ENCODE measurements at regions not wholly inside any gene's neighbourhood (a gene's known extent, or its start where the extent isn't known, plus 50 kb on each side); places are given as distances from the start of the nearest gene placed in this dataset.

GRCh38 chr10:108360187-108360586 is 1195.7 kb upstream of the SORCS1 start:
- Histone ChIP-seq H3K27ac (ENCODE audit: extremely low read depth, low read depth, low read length) (no peak overlapping the region), H3K4me1 (ENCODE audit: control insufficient read depth, insufficient read depth, low read length) (no peaks in the 10 kb centered on the region), H3K9me3 (ENCODE audit: control insufficient read depth, insufficient read depth, low read depth, low read length) (no peaks in the 10 kb centered on the region), H3K4me3 (ENCODE audit: low read depth, low read length) (no peak overlapping the region), H3K36me3 (ENCODE audit: control insufficient read depth in 2 of 2, insufficient read depth in 1 of 2, low read length in 2 of 2) (no peaks in the 10 kb centered on the region)
- ChIA-PET POLR2A (no interaction called here), CTCF (interaction anchor here (0.7 kb wide), 1 partner anchor 12 kb away, joined by 3 read pairs; no protein-coding TSS in a partner anchor)
- TF ChIP-seq, protein P1, sequence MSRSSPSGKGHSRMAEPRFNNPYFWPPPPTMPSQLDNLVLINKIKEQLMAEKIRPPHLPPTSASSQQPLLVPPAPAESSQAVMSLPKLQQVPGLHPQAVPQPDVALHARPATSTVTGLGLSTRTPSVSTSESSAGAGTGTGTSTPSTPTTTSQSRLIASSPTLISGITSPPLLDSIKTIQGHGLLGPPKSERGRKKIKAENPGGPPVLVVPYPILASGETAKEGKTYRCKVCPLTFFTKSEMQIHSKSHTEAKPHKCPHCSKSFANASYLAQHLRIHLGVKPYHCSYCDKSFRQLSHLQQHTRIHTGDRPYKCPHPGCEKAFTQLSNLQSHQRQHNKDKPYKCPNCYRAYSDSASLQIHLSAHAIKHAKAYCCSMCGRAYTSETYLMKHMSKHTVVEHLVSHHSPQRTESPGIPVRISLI (tag by site-specific recombination; IDR thresholded peaks at IDR 0.05): no peak
- TF ChIP-seq ZNF37A (tag by site-specific recombination; IDR thresholded peaks at IDR 0.05) (no peak), TCF7L2 (IDR thresholded peaks at IDR 0.05; ENCODE audit: borderline replicate concordance, low read depth, low read length) (no peak), ZFP3 (tag by site-specific recombination; IDR thresholded peaks at IDR 0.05; ENCODE audit: low read depth) (no peak), ZNF701 (tag by site-specific recombination; IDR thresholded peaks at IDR 0.05) (no peak), ZNF10 (tag by site-specific recombination; IDR thresholded peaks at IDR 0.05) (no peak), ZNF585B (tag by site-specific recombination; IDR thresholded peaks at IDR 0.05) (no peak), ZNF324 (tag by site-specific recombination; IDR thresholded peaks at IDR 0.05) (no peak), WT1 (tag by site-specific recombination; IDR thresholded peaks at IDR 0.05) (no peak), ZNF157 (tag by site-specific recombination; IDR thresholded peaks at IDR 0.05) (no peak)
- TF ChIP-seq, protein P2, sequence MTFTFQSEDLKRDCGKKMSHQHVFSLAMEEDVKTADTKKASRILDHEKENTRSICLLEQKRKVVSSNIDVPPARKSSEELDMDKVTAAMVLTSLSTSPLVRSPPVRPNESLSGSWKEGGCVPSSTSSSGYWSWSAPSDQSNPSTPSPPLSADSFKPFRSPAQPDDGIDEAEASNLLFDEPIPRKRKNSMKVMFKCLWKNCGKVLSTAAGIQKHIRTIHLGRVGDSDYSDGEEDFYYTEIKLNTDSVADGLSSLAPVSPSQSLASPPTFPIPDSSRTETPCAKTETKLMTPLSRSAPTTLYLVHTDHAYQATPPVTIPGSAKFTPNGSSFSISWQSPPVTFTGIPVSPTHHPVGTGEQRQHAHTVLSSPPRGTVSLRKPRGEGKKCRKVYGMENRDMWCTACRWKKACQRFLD (tag by site-specific recombination; IDR thresholded peaks at IDR 0.05): no peak

DNA sequence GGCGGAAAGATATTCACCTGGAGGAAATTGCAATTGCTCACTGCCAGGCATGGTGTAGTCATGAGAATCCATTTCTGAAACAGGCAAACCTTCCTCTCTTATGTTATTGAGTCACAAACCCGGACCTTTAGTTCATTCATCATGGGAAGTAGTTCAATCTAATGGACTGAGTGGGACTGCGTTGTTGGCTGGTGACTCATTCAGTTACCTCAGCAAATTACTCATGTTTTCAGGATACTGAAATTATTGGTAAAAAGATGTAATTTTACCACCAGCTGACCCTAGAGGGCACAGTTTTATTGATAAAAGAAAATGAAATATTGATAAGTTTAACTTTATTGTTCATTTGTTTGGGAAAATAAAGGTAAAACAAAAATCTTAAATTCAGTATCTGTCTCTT is 1194.4 kb upstream of the SORCS1 start:
- TF ChIP-seq, protein P3, sequence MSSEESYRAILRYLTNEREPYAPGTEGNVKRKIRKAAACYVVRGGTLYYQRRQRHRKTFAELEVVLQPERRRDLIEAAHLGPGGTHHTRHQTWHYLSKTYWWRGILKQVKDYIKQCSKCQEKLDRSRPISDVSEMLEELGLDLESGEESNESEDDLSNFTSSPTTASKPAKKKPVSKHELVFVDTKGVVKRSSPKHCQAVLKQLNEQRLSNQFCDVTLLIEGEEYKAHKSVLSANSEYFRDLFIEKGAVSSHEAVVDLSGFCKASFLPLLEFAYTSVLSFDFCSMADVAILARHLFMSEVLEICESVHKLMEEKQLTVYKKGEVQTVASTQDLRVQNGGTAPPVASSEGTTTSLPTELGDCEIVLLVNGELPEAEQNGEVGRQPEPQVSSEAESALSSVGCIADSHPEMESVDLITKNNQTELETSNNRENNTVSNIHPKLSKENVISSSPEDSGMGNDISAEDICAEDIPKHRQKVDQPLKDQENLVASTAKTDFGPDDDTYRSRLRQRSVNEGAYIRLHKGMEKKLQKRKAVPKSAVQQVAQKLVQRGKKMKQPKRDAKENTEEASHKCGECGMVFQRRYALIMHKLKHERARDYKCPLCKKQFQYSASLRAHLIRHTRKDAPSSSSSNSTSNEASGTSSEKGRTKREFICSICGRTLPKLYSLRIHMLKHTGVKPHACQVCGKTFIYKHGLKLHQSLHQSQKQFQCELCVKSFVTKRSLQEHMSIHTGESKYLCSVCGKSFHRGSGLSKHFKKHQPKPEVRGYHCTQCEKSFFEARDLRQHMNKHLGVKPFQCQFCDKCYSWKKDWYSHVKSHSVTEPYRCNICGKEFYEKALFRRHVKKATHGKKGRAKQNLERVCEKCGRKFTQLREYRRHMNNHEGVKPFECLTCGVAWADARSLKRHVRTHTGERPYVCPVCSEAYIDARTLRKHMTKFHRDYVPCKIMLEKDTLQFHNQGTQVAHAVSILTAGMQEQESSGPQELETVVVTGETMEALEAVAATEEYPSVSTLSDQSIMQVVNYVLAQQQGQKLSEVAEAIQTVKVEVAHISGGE (tag by site-specific recombination; conservative IDR thresholded peaks at IDR 0.05; ENCODE audit: low read depth): no peak
- TF ChIP-seq ZNF747 (tag by site-specific recombination; IDR thresholded peaks at IDR 0.05) (no peak), ZBTB21 (tag by site-specific recombination; IDR thresholded peaks at IDR 0.05) (0 out of 2 replicates have a peak, but pooled peaks have one; percentile 17), ELK4 (IDR thresholded peaks at IDR 0.05; ENCODE audit: borderline replicate concordance, low read depth, low read length) (no peak), ZNF138 (tag by site-specific recombination; IDR thresholded peaks at IDR 0.05; ENCODE audit: borderline replicate concordance) (no peak)
- POLR2A ChIA-PET: no interaction called here
- no peak overlapping the region for H3K4me3 ChIP-seq (ENCODE audit: low read depth, low read length)
- no peaks in the 10 kb centered on the region for H3K4me1 ChIP-seq (ENCODE audit: control insufficient read depth, insufficient read depth, low read length)
- CTCF ChIA-PET: no interaction called here
- H3K36me3 ChIP-seq (ENCODE audit: control insufficient read depth in 2 of 2, insufficient read depth in 1 of 2, low read length in 2 of 2): no peaks in the 10 kb centered on the region
- H3K9me3 ChIP-seq (ENCODE audit: control insufficient read depth, insufficient read depth, low read depth, low read length): no peaks in the 10 kb centered on the region
- H3K27ac ChIP-seq (ENCODE audit: extremely low read depth, low read depth, low read length): no peak overlapping the region

DNA sequence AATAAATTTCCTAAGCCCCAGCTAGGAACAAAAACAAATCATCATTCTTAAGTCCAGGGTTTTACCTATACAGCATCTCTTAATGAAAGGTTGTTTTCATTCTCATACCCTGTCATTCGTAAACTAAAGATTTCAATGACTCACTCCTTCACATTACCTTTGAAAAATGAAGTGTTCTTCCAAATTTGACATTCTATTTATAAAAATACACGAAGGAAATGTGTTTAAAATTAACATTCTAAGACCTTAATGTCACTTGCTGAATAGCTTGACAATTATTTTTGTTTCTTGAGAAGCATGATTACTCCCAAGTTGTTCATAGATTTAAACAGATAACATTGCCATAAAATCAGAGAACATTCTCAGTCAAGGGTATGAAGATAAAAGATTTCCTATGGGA is 1188.3 kb upstream of the SORCS1 start:
- Histone ChIP-seq H3K4me1 (ENCODE audit: control insufficient read depth, insufficient read depth, low read length) (no peaks in the 10 kb centered on the region), H3K27ac (ENCODE audit: extremely low read depth, low read depth, low read length) (no peak overlapping the region), H3K4me3 (ENCODE audit: low read depth, low read length) (no peak overlapping the region), H3K9me3 (ENCODE audit: control insufficient read depth, insufficient read depth, low read depth, low read length) (no peaks in the 10 kb centered on the region), H3K36me3 (ENCODE audit: control insufficient read depth in 2 of 2, insufficient read depth in 1 of 2, low read length in 2 of 2) (no peaks in the 10 kb centered on the region)
- CTCF ChIA-PET: interaction anchor here (0.8 kb wide), 1 partner anchor 16 kb away, joined by 5 read pairs; no protein-coding TSS in a partner anchor
- POLR2A ChIA-PET: no interaction called here
- TF ChIP-seq RBAK (tag by site-specific recombination; IDR thresholded peaks at IDR 0.05) (no peak), ZNF426 (tag by site-specific recombination; IDR thresholded peaks at IDR 0.05) (no peak), ZNF133 (tag by site-specific recombination; IDR thresholded peaks at IDR 0.05) (no peak), ZNF585B (tag by site-specific recombination; IDR thresholded peaks at IDR 0.05) (no peak), ZNF24 (tag by site-specific recombination; IDR thresholded peaks at IDR 0.05) (no peak)
- TF ChIP-seq, protein P4, sequence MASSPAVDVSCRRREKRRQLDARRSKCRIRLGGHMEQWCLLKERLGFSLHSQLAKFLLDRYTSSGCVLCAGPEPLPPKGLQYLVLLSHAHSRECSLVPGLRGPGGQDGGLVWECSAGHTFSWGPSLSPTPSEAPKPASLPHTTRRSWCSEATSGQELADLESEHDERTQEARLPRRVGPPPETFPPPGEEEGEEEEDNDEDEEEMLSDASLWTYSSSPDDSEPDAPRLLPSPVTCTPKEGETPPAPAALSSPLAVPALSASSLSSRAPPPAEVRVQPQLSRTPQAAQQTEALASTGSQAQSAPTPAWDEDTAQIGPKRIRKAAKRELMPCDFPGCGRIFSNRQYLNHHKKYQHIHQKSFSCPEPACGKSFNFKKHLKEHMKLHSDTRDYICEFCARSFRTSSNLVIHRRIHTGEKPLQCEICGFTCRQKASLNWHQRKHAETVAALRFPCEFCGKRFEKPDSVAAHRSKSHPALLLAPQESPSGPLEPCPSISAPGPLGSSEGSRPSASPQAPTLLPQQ (tag by site-specific recombination; IDR thresholded peaks at IDR 0.05): no peak
- TF ChIP-seq, protein P5, sequence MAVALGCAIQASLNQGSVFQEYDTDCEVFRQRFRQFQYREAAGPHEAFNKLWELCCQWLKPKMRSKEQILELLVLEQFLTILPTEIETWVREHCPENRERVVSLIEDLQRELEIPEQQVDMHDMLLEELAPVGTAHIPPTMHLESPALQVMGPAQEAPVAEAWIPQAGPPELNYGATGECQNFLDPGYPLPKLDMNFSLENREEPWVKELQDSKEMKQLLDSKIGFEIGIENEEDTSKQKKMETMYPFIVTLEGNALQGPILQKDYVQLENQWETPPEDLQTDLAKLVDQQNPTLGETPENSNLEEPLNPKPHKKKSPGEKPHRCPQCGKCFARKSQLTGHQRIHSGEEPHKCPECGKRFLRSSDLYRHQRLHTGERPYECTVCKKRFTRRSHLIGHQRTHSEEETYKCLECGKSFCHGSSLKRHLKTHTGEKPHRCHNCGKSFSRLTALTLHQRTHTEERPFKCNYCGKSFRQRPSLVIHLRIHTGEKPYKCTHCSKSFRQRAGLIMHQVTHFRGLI (tag by site-specific recombination; IDR thresholded peaks at IDR 0.05): no peak
